Kidney (tissue), 13 donors: ENCODE measurements at regions not wholly inside any gene's neighbourhood (a gene's known extent, or its start where the extent isn't known, plus 50 kb on each side); places are given as distances from the start of the nearest gene placed in this dataset.

ENCODE experiments used
- DNase-seq, 5 donors: peaks; one replicate each; pipeline ENCODE4 v3.0.0-alpha.2; 2013 to 2020
- FAIRE-seq: peaks from 2 replicates; lab custom pipeline; 2012; peaks lifted over from hg19 to GRCh38; lab: Jason Lieb, UNC
- H3K27ac ChIP-seq, 2 donors: one replicate each; pipeline ENCODE4 v1.7.0; 2013; ENCODE audit warnings: low read depth in 2 of 2, low read length in 2 of 2, inconsistent platforms in 1 of 2
- H3K27me3 ChIP-seq: one replicate; pipeline ENCODE4 v1.7.1; 2013; ENCODE audit warnings: low read length, inconsistent platforms; ENCODE audit not compliant: control insufficient read depth, insufficient read depth
- H3K36me3 ChIP-seq, 3 donors: one replicate each; pipeline versions ENCODE4 v1.7.0 to v1.7.1; 2013; ENCODE audit warnings: low read length in 3 of 3, control low read depth in 1 of 3, inconsistent platforms in 1 of 3; ENCODE audit not compliant: insufficient read depth in 3 of 3, control insufficient read depth in 2 of 3
- H3K4me1 ChIP-seq, 3 donors: one replicate each; pipeline versions ENCODE4 v1.7.0 to v1.7.1; 2013; ENCODE audit warnings: low read length in 3 of 3, inconsistent platforms in 1 of 3, low read depth in 1 of 3; ENCODE audit not compliant: control insufficient read depth in 2 of 3, insufficient read depth in 2 of 3
- H3K4me3 ChIP-seq, 3 donors: one replicate each; pipeline versions ENCODE4 v1.7.0 to v1.8.1; 2013; ENCODE audit warnings: low read length in 3 of 3, control low read depth in 1 of 3, inconsistent platforms in 1 of 3
- H3K9ac ChIP-seq, 3 donors: one replicate each; pipeline versions ENCODE4 v1.7.0 to v1.7.1; 2013; ENCODE audit warnings: low read length in 3 of 3, control low read depth in 1 of 3, inconsistent platforms in 1 of 3
- H3K9me3 ChIP-seq, 3 donors: one replicate each; pipeline versions ENCODE4 v1.7.0 to v1.7.1; 2013; ENCODE audit warnings: low read length in 3 of 3, control low read depth in 1 of 3, inconsistent platforms in 1 of 3; ENCODE audit not compliant: control insufficient read depth in 2 of 3, insufficient read depth in 1 of 3
- intact Hi-C: fragments of 100-400 bp; cut with DNase I; formaldehyde crosslinking; loops from one replicate; pipeline ENCODE4 v1.11.1; 2022
- TF ChIP-seq, protein P1 (sequence below): IDR thresholded peaks from 3 replicates; pipeline ENCODE4 v1.5.1; 2012; ENCODE audit warnings: mild to moderate bottlenecking, moderate library complexity, borderline replicate concordance; ENCODE audit not compliant: insufficient read depth; ENCODE audit errors: extremely low read depth
- donor health status: control.
- donor health status: control.
- donor health status: control.
- donor health status: control.
- donor health status: control.
- donor health status: DM: yes; HTN: yes; CAD: no.
- donor health status: Normal renal cell carcinoma (clear cell type).

DNA sequence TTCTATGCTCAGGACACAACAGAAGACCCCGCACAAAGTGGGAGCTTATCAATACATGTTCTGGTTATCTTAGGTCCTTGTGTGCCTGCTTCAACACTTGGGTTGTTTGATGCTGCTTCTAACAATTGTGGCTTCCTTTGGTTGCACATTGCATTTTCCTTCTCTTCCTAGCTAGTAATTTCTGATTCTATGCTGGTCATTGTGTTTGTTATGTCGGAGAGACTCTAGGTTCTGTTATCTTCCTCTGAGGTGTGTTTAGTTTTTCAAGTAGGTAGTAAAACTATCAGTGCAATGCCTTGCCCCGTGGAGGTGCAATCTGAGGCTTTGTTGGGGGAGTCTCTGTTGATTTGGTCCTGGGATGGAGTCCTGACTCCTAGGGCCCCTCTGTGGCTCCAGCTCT is 414.2 kb downstream of the SHANK2 start:
- Histone ChIP-seq H3K4me3 (no peak overlapping the region), H3K4me1 (no peaks in the 10 kb centered on the region), H3K36me3 (no peaks in the 10 kb centered on the region), H3K27me3 (no peaks in the 10 kb centered on the region), H3K27ac (no peak overlapping the region), H3K9ac (no peak overlapping the region), H3K9me3 (no peaks in the 10 kb centered on the region)
- FAIRE-seq (no peak), DNase-seq (no peak)
- TF ChIP-seq, protein P1, sequence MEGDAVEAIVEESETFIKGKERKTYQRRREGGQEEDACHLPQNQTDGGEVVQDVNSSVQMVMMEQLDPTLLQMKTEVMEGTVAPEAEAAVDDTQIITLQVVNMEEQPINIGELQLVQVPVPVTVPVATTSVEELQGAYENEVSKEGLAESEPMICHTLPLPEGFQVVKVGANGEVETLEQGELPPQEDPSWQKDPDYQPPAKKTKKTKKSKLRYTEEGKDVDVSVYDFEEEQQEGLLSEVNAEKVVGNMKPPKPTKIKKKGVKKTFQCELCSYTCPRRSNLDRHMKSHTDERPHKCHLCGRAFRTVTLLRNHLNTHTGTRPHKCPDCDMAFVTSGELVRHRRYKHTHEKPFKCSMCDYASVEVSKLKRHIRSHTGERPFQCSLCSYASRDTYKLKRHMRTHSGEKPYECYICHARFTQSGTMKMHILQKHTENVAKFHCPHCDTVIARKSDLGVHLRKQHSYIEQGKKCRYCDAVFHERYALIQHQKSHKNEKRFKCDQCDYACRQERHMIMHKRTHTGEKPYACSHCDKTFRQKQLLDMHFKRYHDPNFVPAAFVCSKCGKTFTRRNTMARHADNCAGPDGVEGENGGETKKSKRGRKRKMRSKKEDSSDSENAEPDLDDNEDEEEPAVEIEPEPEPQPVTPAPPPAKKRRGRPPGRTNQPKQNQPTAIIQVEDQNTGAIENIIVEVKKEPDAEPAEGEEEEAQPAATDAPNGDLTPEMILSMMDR, result no peak
- intact Hi-C loops, result no loop called here

DNA sequence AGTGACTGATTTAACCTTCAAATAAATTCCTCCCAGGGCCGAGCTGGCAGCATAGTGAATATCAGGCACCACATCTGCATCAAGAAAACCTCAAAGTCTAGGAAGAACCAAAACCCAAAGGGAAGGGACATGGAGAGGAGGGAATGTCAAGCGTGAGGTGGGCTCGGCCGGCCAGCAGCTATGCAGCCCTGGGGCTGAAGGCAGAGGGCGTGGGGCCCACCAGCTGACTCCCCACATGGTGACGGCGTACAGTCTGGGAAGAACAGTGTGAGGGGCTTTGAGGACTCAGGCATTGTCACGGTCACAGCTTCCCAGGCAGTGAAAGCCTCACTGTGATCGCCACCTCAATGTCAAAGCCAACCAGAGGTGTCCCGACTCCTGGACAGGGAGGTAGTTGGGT is 412.5 kb downstream of the SHANK2 start:
- Histone ChIP-seq H3K27me3 (no peaks in the 10 kb centered on the region), H3K27ac (no peak overlapping the region), H3K9me3 (no peaks in the 10 kb centered on the region), H3K4me1 (no peaks in the 10 kb centered on the region), H3K9ac (no peak overlapping the region), H3K36me3 (no peaks in the 10 kb centered on the region), H3K4me3 (no peak overlapping the region)
- FAIRE-seq, result no peak
- intact Hi-C loops, result no loop called here
- DNase-seq, result no peak
- TF ChIP-seq, protein P1, result no peak

DNA sequence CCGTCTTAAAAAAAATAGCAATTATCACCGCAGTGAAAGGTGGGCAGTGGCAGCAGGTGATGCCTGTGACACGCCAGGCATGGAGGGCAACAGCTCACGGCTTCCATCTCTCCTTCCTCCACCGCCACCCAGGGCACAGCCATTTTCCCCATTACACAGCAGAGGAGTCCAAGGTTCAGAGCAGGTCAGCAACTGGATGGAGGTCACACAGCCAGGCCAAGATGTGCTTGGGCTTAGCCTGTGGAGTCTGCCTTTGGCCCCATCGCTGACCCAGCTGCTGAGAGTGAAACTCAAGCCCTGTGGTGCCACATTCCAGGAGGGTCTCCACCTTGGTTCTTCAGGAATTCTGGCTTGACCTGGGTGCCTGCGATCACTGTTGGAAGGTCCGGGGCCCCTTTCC is 411.1 kb downstream of the SHANK2 start:
- Histone ChIP-seq H3K36me3 (no peaks in the 10 kb centered on the region), H3K9ac (no peak overlapping the region), H3K4me3 (no peak overlapping the region), H3K27ac (no peak overlapping the region), H3K27me3 (no peaks in the 10 kb centered on the region), H3K9me3 (no peaks in the 10 kb centered on the region), H3K4me1 (no peaks in the 10 kb centered on the region)
- DNase-seq (no peak), FAIRE-seq (no peak)
- intact Hi-C loops, result no loop called here
- TF ChIP-seq, protein P1, result no peak

GRCh38 chr11:70842256-70842655 is 410.1 kb downstream of the SHANK2 start:
- intact Hi-C loops, result no loop called here
- Histone ChIP-seq H3K27me3 (no peaks in the 10 kb centered on the region), H3K27ac (no peak overlapping the region), H3K4me3 (no peak overlapping the region), H3K9ac (no peak overlapping the region), H3K9me3 (no peaks in the 10 kb centered on the region), H3K4me1 (no peaks in the 10 kb centered on the region), H3K36me3 (no peaks in the 10 kb centered on the region)
- FAIRE-seq (no peak), DNase-seq (no peak)
- TF ChIP-seq, protein P1, result no peak
